ENCODE measurements at regions not wholly inside any gene's neighbourhood (a gene's known extent, or its start where the extent isn't known, plus 50 kb on each side); places are given as distances from the start of the nearest gene placed in this dataset.

- Histone ChIP-seq H3K4me3 (ENCODE audit: control insufficient read depth in 2 of 3, extremely low read depth in 1 of 3, insufficient read depth in 2 of 3, low read depth in 1 of 3, low read length in 3 of 3) (no peak overlapping the region), H3K27ac (ENCODE audit: control insufficient read depth, insufficient read depth, low read length) (no peak overlapping the region)
Observed at GRCh38 chr1:232290570-232290969, 339.4 kb downstream of the SIPA1L2 start.

GRCh38 chr1:232287676-232288569 lies 342.0 kb downstream of the SIPA1L2 start:
- H2AFZ ChIP-seq (ENCODE audit: control insufficient read depth, low read length), result no peak overlapping the region
- H3K9ac ChIP-seq (ENCODE audit: control insufficient read depth, extremely low read depth, insufficient read depth, low read length), result no peak overlapping the region
- H3K36me3 ChIP-seq (ENCODE audit: control insufficient read depth in 2 of 2, extremely low read depth in 1 of 2, insufficient read depth in 2 of 2, low read length in 2 of 2), result no peaks in the 10 kb centered on the region
- FAIRE-seq, result no peak
- no peak overlapping the region for H3K4me2 ChIP-seq (ENCODE audit: control insufficient read depth, extremely low read depth, insufficient read depth, low read depth, low read length)
- H4K20me1 ChIP-seq (ENCODE audit: control insufficient read depth, extremely low read depth, insufficient read depth, low read length), result no peaks in the 10 kb centered on the region
- H3K4me3 ChIP-seq (ENCODE audit: control insufficient read depth in 2 of 3, extremely low read depth in 1 of 3, insufficient read depth in 2 of 3, low read depth in 1 of 3, low read length in 3 of 3), result no peak overlapping the region
- no peaks in the 10 kb centered on the region for H3K9me3 ChIP-seq (ENCODE audit: control insufficient read depth, low read depth, low read length)
- DNase-seq (ENCODE audit: low read depth, low spot score), result no peak
- TF ChIP-seq CTCF (optimal IDR thresholded peaks at IDR 0.05 in 1 of 3, IDR thresholded peaks at IDR 0.05 in 1 of 3, conservative IDR thresholded peaks at IDR 0.05 in 1 of 3; ENCODE audit: extremely low read depth in 1 of 3, insufficient read depth in 2 of 3, low read length in 3 of 3), result no peak
- TF ChIP-seq EZH2 (IDR thresholded peaks at IDR 0.05; ENCODE audit: low read length), result no peak
- H3K27ac ChIP-seq (ENCODE audit: control insufficient read depth, insufficient read depth, low read length), result no peak overlapping the region
- H3K79me2 ChIP-seq (ENCODE audit: control insufficient read depth, insufficient read depth, low read length), result no peaks in the 10 kb centered on the region
- H3K9me1 ChIP-seq (ENCODE audit: control insufficient read depth, extremely low read depth, insufficient read depth, low read length), result no peaks in the 10 kb centered on the region
- dilution Hi-C loops (cut with MboI; ENCODE audit: extremely low pct_ligation_motif_present, low sequenced_read_pairs), result no loop called here
- peaks cover 7% of the 10 kb centered on the region for H3K4me1 ChIP-seq (ENCODE audit: control insufficient read depth, extremely low read depth, insufficient read depth, low read length)
- peaks cover 9% of the 10 kb centered on the region for H3K27me3 ChIP-seq (ENCODE audit: control insufficient read depth, extremely low read depth, insufficient read depth, low read length)

More at GRCh38 chr1:232290570-232290969, 339.4 kb downstream of the SIPA1L2 start:
- dilution Hi-C loops (cut with MboI; ENCODE audit: extremely low pct_ligation_motif_present, low sequenced_read_pairs), result no loop called here
- no peaks in the 10 kb centered on the region for H4K20me1 ChIP-seq (ENCODE audit: control insufficient read depth, extremely low read depth, insufficient read depth, low read length)
- peaks cover 12% of the 10 kb centered on the region for H3K4me1 ChIP-seq (ENCODE audit: control insufficient read depth, extremely low read depth, insufficient read depth, low read length)
- H3K9me3 ChIP-seq (ENCODE audit: control insufficient read depth, low read depth, low read length), result no peaks in the 10 kb centered on the region
- no peaks in the 10 kb centered on the region for H3K79me2 ChIP-seq (ENCODE audit: control insufficient read depth, insufficient read depth, low read length)
- H3K4me2 ChIP-seq (ENCODE audit: control insufficient read depth, extremely low read depth, insufficient read depth, low read depth, low read length), result no peak overlapping the region
- H3K9me1 ChIP-seq (ENCODE audit: control insufficient read depth, extremely low read depth, insufficient read depth, low read length), result no peaks in the 10 kb centered on the region
- TF ChIP-seq CTCF (optimal IDR thresholded peaks at IDR 0.05 in 1 of 3, IDR thresholded peaks at IDR 0.05 in 1 of 3, conservative IDR thresholded peaks at IDR 0.05 in 1 of 3; ENCODE audit: extremely low read depth in 1 of 3, insufficient read depth in 2 of 3, low read length in 3 of 3) (no peak), EZH2 (IDR thresholded peaks at IDR 0.05; ENCODE audit: low read length) (no peak)
- no peaks in the 10 kb centered on the region for H3K36me3 ChIP-seq (ENCODE audit: control insufficient read depth in 2 of 2, extremely low read depth in 1 of 2, insufficient read depth in 2 of 2, low read length in 2 of 2)
- no peak for DNase-seq (ENCODE audit: low read depth, low spot score)
- FAIRE-seq, result no peak
- no peak overlapping the region for H3K9ac ChIP-seq (ENCODE audit: control insufficient read depth, extremely low read depth, insufficient read depth, low read length)
- H2AFZ ChIP-seq (ENCODE audit: control insufficient read depth, low read length), result no peak overlapping the region
- peaks cover 8% of the 10 kb centered on the region for H3K27me3 ChIP-seq (ENCODE audit: control insufficient read depth, extremely low read depth, insufficient read depth, low read length)

Measured in keratinocyte (primary cell).